GM19463 (cell line): ENCODE measurements at regions not wholly inside any gene's neighbourhood (a gene's known extent, or its start where the extent isn't known, plus 50 kb on each side); places are given as distances from the start of the nearest gene placed in this dataset.
"Not testable (repeated sequence)": the region's sequence is repeated elsewhere in the genome, so short reads cannot be mapped to it uniquely, and the experiment has no call there.

Source experiments
- ATAC-seq: cut with Tn5 transposase; IDR thresholded peaks from one replicate; pipeline ENCODE4 v1.9.1; 2021; ENCODE audit warnings: mild to moderate bottlenecking, moderate library complexity; ENCODE audit not compliant: unreplicated experiment

GRCh38 chr16:65754820-65755691 lies 611.4 kb upstream of the CDH5 start:
- ATAC-seq: no peak

DNA sequence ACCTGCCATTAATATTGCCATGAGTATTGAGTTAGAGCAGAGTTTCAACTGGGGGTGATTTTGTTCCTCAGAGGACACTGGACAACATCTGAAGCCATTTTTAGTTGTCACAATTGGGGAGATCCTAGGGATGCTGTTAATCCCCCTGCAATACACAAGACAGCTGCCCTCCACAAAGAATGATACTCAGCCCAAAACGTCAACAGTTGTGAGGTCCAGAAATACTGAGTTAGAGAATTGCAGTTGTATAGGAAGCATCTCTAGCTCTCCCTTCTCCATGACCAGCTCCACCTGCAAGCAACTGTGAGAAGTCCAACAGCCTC lies 614.0 kb upstream of the CDH5 start:
- no peak for ATAC-seq

GRCh38 chr16:65751622-65752521 lies 614.6 kb upstream of the CDH5 start:
- no peak for ATAC-seq

- no peak for ATAC-seq
These were observed 617.0 kb upstream of the CDH5 start for GRCh38 chr16:65749506-65749905.

GRCh38 chr16:65746941-65747340 lies 619.5 kb upstream of the CDH5 start:
- ATAC-seq: no peak

- ATAC-seq: no peak
These were observed 621.2 kb upstream of the CDH5 start for GRCh38 chr16:65745201-65745708.

DNA sequence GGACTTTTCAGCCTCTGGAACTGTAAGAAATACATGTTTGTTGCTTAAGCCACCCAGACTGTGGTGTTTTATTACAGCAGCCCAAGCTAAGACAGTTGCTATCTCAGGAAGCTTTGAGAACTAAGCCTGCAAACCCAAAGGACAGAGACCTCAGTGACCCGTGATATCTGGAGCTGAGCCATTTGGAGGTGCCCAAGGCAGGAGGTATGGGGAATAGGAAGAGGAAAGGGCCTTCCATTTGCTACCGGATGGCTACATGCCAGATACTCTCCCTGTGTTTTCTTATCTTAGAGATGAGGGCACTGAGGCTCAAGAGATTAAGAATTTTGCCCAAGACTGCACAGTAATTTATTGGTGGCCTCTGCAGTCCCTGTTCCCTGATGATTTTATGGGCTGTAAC lies 622.1 kb upstream of the CDH5 start:
- ATAC-seq: no peak

GRCh38 chr16:65743558-65743957 lies 621.7 kb upstream of the CDH11 start:
- ATAC-seq: no peak

- no peak for ATAC-seq
These were observed 618.8 kb upstream of the CDH11 start for GRCh38 chr16:65740711-65741110.

DNA sequence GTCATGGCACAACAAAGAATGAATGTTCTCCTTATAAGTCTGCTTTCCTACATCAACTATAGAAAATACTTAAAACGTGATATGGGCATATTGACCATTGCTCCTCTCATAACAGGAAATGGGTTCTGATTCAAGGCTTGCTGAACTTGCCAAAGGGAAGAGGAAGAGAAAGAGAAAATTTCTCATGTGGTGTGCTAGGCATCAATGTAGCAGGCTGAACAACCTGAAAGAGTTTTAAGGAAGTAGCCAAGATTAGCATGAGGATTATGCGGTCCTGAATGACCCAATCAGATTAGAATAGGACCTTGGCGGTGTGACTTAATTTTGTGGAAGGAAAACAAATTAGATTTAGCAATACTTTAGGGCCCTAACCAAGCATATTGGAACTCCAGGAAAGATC lies 617.7 kb upstream of the CDH11 start:
- no peak for ATAC-seq

GRCh38 chr16:65737831-65738230 lies 616.0 kb upstream of the CDH11 start:
- ATAC-seq: no peak

DNA sequence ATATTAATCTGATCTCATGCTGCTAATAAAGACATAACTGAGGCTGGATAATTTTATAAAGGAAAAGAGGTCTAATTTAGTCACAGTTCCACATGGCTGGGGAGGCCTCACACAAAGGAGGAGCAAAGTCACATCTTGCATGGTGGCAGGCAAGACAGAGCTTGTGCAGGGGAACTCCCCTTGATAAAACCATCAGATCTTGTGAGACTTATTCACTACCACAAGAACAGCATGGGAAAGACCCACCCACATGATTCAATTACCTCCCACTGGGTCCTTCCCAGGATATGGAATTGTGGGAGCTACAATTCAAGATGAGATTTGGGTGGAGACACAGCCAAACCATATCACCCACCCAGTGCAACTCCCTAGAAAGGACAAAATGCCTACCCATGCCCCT lies 613.8 kb upstream of the CDH11 start:
- ATAC-seq: not testable (repeated sequence)

GRCh38 chr16:65733721-65734120 lies 611.9 kb upstream of the CDH11 start:
- no peak for ATAC-seq

DNA sequence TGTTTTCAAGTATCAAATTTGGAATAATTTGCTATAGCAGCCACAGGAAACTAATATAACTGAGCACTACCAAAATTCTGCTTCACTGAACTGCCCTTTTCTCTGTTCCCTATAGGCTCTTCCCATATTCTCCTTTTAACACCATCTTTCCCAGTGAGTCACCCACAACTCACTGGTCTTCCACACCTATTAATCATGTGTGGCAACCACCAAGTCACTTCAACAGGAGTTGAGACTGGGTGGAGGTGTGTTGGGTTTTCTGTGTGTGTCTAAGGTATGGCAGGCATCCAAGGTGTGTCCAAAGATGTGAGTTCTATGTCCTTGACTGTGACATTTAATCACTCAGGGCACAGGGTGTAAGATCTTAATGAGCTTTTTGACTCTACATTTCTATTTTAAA lies 610.0 kb upstream of the CDH11 start:
- no peak for ATAC-seq

DNA sequence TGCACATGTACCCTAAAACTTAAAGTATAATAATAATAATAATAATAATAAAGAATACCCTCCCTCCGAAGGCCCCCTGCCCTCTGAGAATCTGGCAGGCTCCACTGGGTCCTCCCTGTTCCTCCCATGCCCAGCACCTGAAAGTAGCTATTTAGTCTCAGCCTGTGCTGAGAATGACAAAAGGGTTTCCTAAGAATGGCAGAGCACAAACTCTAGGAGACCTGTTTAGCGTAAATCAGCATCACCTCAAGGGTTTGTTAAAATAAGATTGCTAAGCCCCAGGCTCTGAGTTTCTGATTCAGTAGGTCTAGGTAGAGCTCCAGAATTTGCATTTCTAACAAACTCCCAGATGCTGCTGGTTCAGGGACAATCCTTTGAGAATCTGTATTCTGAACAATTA lies 606.8 kb upstream of the CDH11 start:
- no peak for ATAC-seq

DNA sequence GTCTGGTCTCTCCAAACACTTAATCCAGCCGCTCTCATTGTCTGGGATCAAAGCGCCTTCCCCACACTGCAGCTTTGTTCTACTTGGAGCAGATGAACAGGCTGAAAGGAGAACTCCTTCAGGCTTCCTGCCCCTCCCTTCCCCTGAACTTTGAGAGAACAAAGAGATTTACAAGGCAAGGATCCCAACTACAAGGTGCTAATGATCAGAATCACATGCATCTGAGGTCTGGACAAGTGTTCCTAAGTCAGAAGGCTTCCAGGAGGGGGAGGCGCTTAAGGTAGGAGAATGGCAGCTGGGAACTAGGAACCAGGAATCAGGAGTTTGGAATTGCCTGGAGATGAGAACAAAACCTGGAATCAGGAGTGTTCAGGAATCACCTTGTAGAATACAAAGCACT lies 606.3 kb upstream of the CDH11 start:
- ATAC-seq: no peak

- no peak for ATAC-seq
These were observed 605.8 kb upstream of the CDH11 start for GRCh38 chr16:65727534-65728137.

DNA sequence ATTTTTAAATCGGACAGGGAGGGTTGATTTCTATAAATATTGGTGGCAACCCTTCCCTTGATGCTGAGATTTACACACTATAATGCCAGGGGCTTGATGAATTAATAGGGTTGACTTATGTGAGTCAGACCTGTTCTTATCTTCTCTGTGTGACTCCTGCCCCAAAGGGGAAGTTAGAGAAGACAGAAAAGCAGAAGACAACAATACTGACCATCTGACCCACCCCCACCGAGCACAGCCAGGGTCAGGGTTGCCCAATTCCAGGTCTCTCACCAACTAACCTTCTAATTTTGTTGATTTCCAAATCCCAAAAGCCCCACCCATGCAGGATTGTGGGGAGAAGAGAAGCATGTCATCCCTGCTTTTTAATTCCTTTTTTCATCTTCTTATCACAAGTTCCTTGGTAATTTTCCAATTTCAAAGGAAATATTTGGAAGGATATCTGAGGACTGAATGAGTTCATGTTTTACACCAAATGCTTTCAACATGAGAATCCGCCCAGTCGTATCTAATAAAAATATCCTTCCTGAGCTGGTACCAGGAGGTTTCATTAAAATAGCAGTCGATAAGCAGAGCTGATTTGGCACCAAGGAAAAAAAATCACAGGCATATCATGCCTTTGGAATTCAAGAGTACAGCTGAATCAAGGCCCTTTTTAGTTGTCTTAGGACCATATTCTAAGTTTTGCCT lies 603.4 kb upstream of the CDH11 start:
- ATAC-seq: no peak

DNA sequence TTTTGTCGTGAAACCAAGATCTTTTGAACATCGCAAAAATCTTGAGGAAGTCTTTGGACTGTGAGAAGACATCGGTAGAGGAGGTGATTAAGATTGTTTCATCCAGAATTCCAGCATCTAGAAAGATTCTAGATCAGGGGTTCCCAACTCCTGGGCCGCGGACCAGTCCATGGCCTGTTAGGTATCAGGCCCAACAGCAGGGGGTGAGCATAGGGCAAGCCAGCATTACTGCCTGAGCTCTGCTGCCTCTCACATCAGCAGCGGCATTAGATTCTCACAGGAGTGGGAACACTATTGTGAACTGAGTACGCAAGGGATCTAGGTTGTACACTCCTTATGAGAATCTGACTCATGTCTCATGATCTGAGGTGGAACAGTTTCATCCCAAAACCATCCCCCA lies 600.6 kb upstream of the CDH11 start:
- ATAC-seq: no peak

- no peak for ATAC-seq
These were observed 596.0 kb upstream of the CDH11 start for GRCh38 chr16:65717846-65718245.
